Motor neuron (in vitro differentiated cells): ENCODE measurements at regions not wholly inside any gene's neighbourhood (a gene's known extent, or its start where the extent isn't known, plus 50 kb on each side); places are given as distances from the start of the nearest gene placed in this dataset.

Source experiments
- ATAC-seq, 8 experiments: fragments of 200-7000 bp; cut with Tn5 transposase; replicated peaks in 6 of 8; 2 replicates each; pipeline ENCODE4 v1.8.0; 2021; ENCODE audit warnings: mild to moderate bottlenecking in 8 of 8, moderate library complexity in 8 of 8
- H3K27ac ChIP-seq, 2 donors: fragments of 250-450 bp; sonication (Bioruptor Pico); 2 replicates each; pipeline ENCODE4 v1.9.0; 2021; ENCODE audit warnings: antibody characterized with exemption in 2 of 2, mild to moderate bottlenecking in 2 of 2, moderate library complexity in 1 of 2
- H3K4me1 ChIP-seq, 2 donors: fragments of 250-450 bp; sonication (Bioruptor Pico); replicated peaks in 1 of 2; 2 replicates each; pipeline ENCODE4 v1.6.1; 2021; ENCODE audit warnings: antibody characterized with exemption in 2 of 2, mild to moderate bottlenecking in 2 of 2, moderate library complexity in 1 of 2
- H3K4me3 ChIP-seq, 5 donors: fragments of 250-450 bp; sonication (Bioruptor Pico); 2 replicates each; pipeline ENCODE4 v1.9.0; 2021; ENCODE audit warnings: antibody characterized with exemption in 5 of 5, mild to moderate bottlenecking in 5 of 5, moderate library complexity in 4 of 5
- WGBS, 10 experiments: fragments of 450-650 bp; shearing (Covaris generic); methylation state at CpG; one replicate each; pipeline ENCODE4 v1.0.0; 2022; 5-methylcytosine and 5-hydroxymethylcytosine counted together
- in situ Hi-C, 9 experiments: fragments of 400-800 bp; cut with MboI; loops; one replicate each; pipeline ENCODE4 v1.15.0; 2021; ENCODE audit warnings: low sequenced_read_pairs in 9 of 9, low pct_unique_long_range_greater_than_20kb in 2 of 9; ENCODE audit not compliant: unreplicated experiment in 9 of 9

GRCh38 chr5:56314529-56314928, 81.4 kb upstream of the ANKRD55 start:
- no peaks in the 10 kb centered on the region for H3K4me1 ChIP-seq
- WGBS, 10 experiments, result 57 to 93% (median 83%) methylated on average over 1 to 6 of the region's 6 CpGs; no CpG with 5 or more reads in 5 of the 10 experiments
- no peak for ATAC-seq
- no peak overlapping the region for H3K4me3 ChIP-seq
- no peak overlapping the region for H3K27ac ChIP-seq
- in situ Hi-C loops, result no loop called here

DNA sequence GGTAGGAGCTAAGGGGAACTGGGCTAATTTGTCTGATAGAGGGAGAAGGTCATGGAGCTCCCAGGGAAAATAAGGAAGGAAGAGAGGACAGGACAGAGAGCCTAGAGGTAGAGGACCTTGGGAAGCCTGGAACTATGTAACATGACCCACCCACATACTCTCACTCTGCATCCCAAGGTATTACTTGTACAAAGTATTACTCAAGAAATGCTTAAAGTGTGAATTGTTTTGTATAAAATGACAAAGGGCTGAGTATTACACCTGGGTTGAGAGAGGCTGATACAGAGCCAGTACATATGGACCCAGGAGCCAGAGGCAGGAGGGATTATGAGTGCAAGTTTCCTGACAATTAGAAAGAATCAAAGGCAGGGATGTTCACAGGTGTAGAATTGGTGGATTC, 80.5 kb upstream of the ANKRD55 start:
- in situ Hi-C loops, result no loop called here
- H3K4me3 ChIP-seq, result no peak overlapping the region
- no peak overlapping the region for H3K27ac ChIP-seq
- ATAC-seq, result no peak
- no peaks in the 10 kb centered on the region for H3K4me1 ChIP-seq

GRCh38 chr5:56313004-56313531, 79.9 kb upstream of the ANKRD55 start:
- in situ Hi-C loops, result no loop called here
- 30 to 100% (median 84%) methylated on average over 2 to 5 of the region's 5 CpGs for WGBS, 10 experiments
- no peak for ATAC-seq
- H3K4me1 ChIP-seq, result no peaks in the 10 kb centered on the region
- H3K27ac ChIP-seq, result no peak overlapping the region
- H3K4me3 ChIP-seq, result no peak overlapping the region

GRCh38 chr5:56311306-56311905, 78.3 kb upstream of the ANKRD55 start:
- no peaks in the 10 kb centered on the region for H3K4me1 ChIP-seq
- ATAC-seq, result no peak
- no peak overlapping the region for H3K4me3 ChIP-seq
- 20 to 75% (median 42%) methylated on average over 1 to 5 of the region's 5 CpGs for WGBS, 10 experiments
- H3K27ac ChIP-seq, result no peak overlapping the region
- in situ Hi-C loops, result no loop called here

GRCh38 chr5:56310711-56311204, 77.6 kb upstream of the ANKRD55 start:
- H3K4me3 ChIP-seq, result no peak overlapping the region
- ATAC-seq, result no peak

GRCh38 chr5:56309262-56309826, 76.2 kb upstream of the ANKRD55 start:
- 67 to 96% (median 84%) methylated on average over 1 to 2 of the region's 2 CpGs; no CpG with 5 or more reads in 2 of the 10 experiments for WGBS, 10 experiments

More at GRCh38 chr5:56310711-56311204, 77.6 kb upstream of the ANKRD55 start:
- WGBS, 10 experiments, result 26 to 100% (median 82%) methylated on average over 1 to 7 of the region's 7 CpGs
- in situ Hi-C loops, result no loop called here
- Histone ChIP-seq H3K4me1 (no peaks in the 10 kb centered on the region), H3K27ac (no peak overlapping the region)

GRCh38 chr5:56307714-56308333, 74.7 kb upstream of the ANKRD55 start:
- Histone ChIP-seq H3K27ac (no peak overlapping the region), H3K4me3 (no peak overlapping the region), H3K4me1 (no peaks in the 10 kb centered on the region)
- 60 to 100% (median 85%) methylated on average over 1 of the region's 1 CpG; no CpG with 5 or more reads in 4 of the 10 experiments for WGBS, 10 experiments
- in situ Hi-C loops, result no loop called here
- ATAC-seq, result peak in 3 of 8 experiments; percentile 32 to 90 (median 89)

More at GRCh38 chr5:56309262-56309826, 76.2 kb upstream of the ANKRD55 start:
- Histone ChIP-seq H3K4me3 (no peak overlapping the region), H3K4me1 (no peaks in the 10 kb centered on the region), H3K27ac (no peak overlapping the region)
- in situ Hi-C loops, result no loop called here
- ATAC-seq, result no peak

DNA sequence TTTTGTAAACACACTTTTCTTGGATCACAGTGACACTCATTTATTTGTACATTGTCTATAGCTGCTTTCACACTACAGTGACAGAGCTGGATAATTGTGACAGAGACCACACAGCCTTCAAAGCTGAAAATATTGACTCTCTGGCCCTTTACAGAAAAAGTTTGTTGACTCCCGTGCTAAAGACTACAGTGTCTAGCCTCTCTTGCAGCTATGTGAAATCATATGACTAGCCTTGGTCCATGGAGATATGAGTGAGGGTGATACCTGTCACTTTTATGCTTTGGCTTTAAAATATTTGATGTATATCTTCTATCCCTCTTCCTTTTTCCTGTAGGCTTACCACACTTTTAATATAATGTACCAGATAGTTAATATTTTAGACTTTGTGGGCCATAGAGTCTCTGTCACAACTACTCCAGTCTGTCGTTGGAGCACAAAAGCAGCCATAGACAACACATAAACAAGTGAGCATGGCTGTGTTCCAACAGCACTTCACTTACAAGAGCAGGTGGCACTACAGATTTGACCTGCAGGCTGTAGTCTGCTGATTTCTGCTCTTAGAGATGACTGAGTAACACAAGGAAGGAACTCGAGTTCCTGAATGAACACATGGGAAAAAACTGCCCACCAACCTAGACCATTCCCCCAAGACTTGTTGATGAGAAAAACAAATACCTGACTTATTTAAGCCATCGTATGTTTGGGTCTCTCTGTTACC, 73.5 kb upstream of the ANKRD55 start:
- Histone ChIP-seq H3K27ac (no peak overlapping the region), H3K4me1 (no peaks in the 10 kb centered on the region), H3K4me3 (no peak overlapping the region)
- ATAC-seq, result no peak
- in situ Hi-C loops, result no loop called here
- WGBS, 10 experiments, result 65 to 100% (median 85%) methylated on average over 1 to 4 of the region's 4 CpGs; no CpG with 5 or more reads in 1 of the 10 experiments

DNA sequence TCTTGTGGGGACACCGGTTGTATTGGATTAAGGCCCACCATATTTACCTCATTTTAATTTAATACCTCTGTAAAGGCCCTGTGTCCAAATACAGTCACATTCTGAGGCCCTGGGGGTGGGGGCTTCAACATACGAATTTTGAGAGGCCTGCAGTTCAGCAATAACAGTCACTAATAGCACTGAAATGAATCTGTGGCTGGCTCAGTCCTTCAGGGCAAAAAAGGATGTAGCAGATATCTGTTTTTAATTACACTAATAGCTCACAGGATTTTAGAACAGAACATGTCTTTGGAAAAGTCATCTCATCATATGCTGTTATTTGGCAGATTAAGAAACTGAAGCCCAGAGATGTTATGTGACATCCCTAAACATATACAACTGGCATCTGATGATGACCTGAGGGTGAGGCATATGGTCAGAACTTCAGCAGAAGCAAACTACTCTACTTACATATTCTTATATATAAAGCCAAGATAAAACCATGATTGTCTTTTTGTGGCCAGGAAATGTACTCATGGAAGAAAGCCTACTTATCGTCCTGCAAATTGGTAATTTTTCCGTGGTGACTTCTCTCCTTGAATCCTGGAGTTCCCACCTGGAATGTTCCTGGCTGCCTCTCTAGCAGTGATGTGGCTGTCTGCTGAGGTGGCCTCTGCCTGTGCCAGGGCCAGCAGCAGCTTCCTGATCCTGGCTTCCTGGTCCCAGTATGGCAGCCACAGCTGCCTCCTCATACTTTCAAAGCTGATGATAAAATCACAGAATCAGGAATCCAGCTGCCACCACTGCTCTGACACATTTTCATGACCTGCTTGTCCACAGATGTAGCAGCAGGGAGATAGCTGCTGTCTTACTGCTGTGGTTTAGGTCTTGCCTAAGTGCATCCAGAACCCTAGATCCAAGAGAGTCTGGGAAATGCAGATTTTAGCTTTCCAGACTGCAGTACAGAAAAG, 72.1 kb upstream of the ANKRD55 start:
- ATAC-seq, result no peak
- Histone ChIP-seq H3K4me3 (no peak overlapping the region), H3K27ac (no peak overlapping the region), H3K4me1 (no peaks in the 10 kb centered on the region)
- in situ Hi-C loops, result no loop called here
- 10 to 100% (median 82%) methylated on average over 1 to 4 of the region's 4 CpGs; no CpG with 5 or more reads in 1 of the 10 experiments for WGBS, 10 experiments

- 95 to 100% (median 100%) methylated on average over 1 to 5 of the region's 5 CpGs; no CpG with 5 or more reads in 3 of the 10 experiments for WGBS, 10 experiments
- in situ Hi-C loops, result no loop called here
- no peaks in the 10 kb centered on the region for H3K4me1 ChIP-seq
- H3K4me3 ChIP-seq, result no peak overlapping the region
- no peak for ATAC-seq
- no peak overlapping the region for H3K27ac ChIP-seq
Measured at GRCh38 chr5:56303511-56303910, 70.4 kb upstream of the ANKRD55 start.

DNA sequence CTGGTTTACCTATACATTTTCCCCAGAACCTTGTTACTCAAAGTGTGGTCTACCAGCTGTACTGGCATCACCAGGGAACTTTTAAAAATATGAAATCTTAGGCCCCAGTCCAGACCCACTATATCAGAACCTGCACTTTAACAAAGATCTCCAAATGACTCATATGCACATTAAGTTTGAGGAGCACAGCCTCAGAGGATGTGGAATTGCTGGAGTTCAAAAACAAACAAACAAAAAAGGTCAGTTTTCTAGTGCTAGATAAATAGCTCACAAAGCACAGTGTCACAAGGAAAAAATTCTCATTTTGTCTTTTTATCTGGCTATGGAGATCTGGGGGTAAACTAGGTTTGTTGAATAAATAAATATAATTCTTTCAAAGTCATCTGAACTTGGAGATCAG, 68.9 kb upstream of the ANKRD55 start:
- Histone ChIP-seq H3K4me1 (no peaks in the 10 kb centered on the region), H3K27ac (no peak overlapping the region), H3K4me3 (no peak overlapping the region)
- ATAC-seq, result peak in 3 of 8 experiments; percentile 17 to 59 (median 37)
- in situ Hi-C loops, result no loop called here

- no peaks in the 10 kb centered on the region for H3K4me1 ChIP-seq
- no peak overlapping the region for H3K4me3 ChIP-seq
- no peak for ATAC-seq
- H3K27ac ChIP-seq, result no peak overlapping the region
- 50 to 100% (median 88%) methylated on average over 1 to 2 of the region's 2 CpGs; no CpG with 5 or more reads in 2 of the 10 experiments for WGBS, 10 experiments
- in situ Hi-C loops, result no loop called here
Measured at GRCh38 chr5:56301069-56301468, 67.9 kb upstream of the ANKRD55 start.
